GM18519 (cell line): ENCODE measurements at regions not wholly inside any gene's neighbourhood (a gene's known extent, or its start where the extent isn't known, plus 50 kb on each side); places are given as distances from the start of the nearest gene placed in this dataset.
A peak's percentile ranks its signal among the peaks of the same experiment; 100 is the strongest.

ENCODE experiments used
- ATAC-seq: cut with Tn5 transposase; IDR thresholded peaks from one replicate; pipeline ENCODE4 v1.9.1; 2021; ENCODE audit warnings: mild to moderate bottlenecking, moderate library complexity; ENCODE audit not compliant: unreplicated experiment, low FRiP score

- peak; percentile 60 for ATAC-seq
Observed at GRCh38 chr5:52709167-52709925, 78.4 kb upstream of the ITGA1 start.

- no peak for ATAC-seq
Observed at GRCh38 chr5:52710310-52710971, 77.3 kb upstream of the ITGA1 start.

GRCh38 chr5:52710972-52711596 lies 76.6 kb upstream of the ITGA1 start:
- ATAC-seq = no peak

GRCh38 chr5:52712354-52712753 lies 75.4 kb upstream of the ITGA1 start:
- no peak for ATAC-seq

GRCh38 chr5:52725065-52725746 lies 62.5 kb upstream of the ITGA1 start:
- ATAC-seq = peak; percentile 90

GRCh38 chr5:52725808-52726207 lies 61.9 kb upstream of the ITGA1 start:
- ATAC-seq = no peak

- ATAC-seq = no peak
Observed at GRCh38 chr5:52727020-52727419, 60.7 kb upstream of the ITGA1 start.

- ATAC-seq = no peak
Observed at GRCh38 chr5:52727576-52727975, 60.1 kb upstream of the ITGA1 start.

- no peak for ATAC-seq
Observed at GRCh38 chr5:52728224-52728623, 59.5 kb upstream of the ITGA1 start.

- no peak for ATAC-seq
Observed at GRCh38 chr5:52728686-52729085, 59.0 kb upstream of the ITGA1 start.

GRCh38 chr5:52731274-52732027 lies 56.3 kb upstream of the ITGA1 start:
- ATAC-seq = no peak

GRCh38 chr5:52734557-52734956 lies 53.2 kb upstream of the ITGA1 start:
- ATAC-seq = no peak

- ATAC-seq = no peak
Observed at GRCh38 chr5:52735139-52735538, 52.6 kb upstream of the ITGA1 start.
